Colon (tissue), 2 donors: ENCODE measurements at regions not wholly inside any gene's neighbourhood (a gene's known extent, or its start where the extent isn't known, plus 50 kb on each side); places are given as distances from the start of the nearest gene placed in this dataset.
"Not testable (repeated sequence)": the region's sequence is repeated elsewhere in the genome, so short reads cannot be mapped to it uniquely, and the experiment has no call there.

Experiments
- FAIRE-seq: peaks from 2 replicates; lab custom pipeline; 2012; peaks lifted over from hg19 to GRCh38; lab: Jason Lieb, UNC
- donor health status: control.
- donor health status: control.

GRCh38 chr10:123323884-123324283 is 169.7 kb downstream of the BUB3 start:
- no peak for FAIRE-seq

GRCh38 chr10:123325663-123326190 is 171.5 kb downstream of the BUB3 start:
- FAIRE-seq: no peak

- no peak for FAIRE-seq
Observed at GRCh38 chr10:123326674-123327073, 172.5 kb downstream of the BUB3 start.

DNA sequence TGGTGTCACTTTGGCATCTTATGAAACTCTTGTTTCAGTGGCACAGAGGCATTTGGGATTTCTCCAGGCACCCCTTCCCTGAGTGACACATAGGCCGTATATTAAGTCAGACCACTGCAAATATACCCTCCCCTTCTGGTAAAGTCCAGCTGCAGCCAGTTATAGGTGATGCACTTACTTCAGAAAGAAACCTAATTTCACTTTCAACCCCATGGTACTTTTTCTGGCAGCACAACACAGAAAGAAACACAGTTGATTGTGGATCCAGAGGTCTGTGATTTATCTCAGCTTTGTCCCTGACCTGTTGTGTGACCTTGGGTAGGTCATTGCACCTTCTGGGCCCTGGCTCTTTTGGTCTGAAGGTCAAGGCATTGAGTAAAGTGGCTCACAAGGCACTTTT is 173.2 kb downstream of the BUB3 start:
- no peak for FAIRE-seq

- no peak for FAIRE-seq
Observed at GRCh38 chr10:123327896-123328295, 173.7 kb downstream of the BUB3 start.

DNA sequence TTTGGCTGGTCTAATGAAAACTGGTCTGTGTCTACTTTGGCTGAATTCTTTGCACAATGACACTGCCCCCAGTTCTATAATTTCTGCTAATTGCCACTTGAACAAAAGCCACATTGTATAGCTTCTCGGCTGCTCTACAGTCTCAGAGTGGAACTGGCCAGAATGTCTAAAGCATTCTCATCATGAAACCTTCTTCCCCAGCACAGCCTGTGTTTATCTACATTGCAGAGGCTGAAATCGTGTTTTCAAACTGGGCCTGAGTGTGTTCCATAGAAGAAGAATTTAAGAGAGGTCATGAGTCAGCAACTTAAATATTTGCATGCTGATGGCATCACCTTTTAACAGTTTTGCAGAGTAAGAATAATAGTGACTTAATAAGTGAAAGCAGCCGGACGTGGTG is 177.2 kb downstream of the BUB3 start:
- no peak for FAIRE-seq

DNA sequence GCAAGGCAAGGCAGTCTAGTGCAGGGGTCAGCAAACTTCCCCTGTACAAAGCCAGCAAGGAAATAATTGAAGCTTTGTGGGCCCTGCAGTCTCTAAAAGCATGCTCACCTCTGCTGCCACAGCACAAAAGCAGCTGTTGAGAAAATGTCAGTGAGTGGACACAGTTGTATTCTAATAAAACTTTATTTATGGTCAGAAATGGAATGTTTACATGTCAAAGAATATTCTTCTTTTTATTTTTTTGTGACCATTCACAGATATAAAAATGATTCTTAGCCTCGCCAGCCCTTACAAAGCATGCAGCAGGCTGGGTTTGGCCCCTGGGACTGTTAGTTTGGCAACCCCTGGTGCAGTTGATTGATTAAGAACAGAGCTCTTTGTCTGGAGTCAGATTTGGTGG is 192.4 kb downstream of the BUB3 start:
- no peak for FAIRE-seq

DNA sequence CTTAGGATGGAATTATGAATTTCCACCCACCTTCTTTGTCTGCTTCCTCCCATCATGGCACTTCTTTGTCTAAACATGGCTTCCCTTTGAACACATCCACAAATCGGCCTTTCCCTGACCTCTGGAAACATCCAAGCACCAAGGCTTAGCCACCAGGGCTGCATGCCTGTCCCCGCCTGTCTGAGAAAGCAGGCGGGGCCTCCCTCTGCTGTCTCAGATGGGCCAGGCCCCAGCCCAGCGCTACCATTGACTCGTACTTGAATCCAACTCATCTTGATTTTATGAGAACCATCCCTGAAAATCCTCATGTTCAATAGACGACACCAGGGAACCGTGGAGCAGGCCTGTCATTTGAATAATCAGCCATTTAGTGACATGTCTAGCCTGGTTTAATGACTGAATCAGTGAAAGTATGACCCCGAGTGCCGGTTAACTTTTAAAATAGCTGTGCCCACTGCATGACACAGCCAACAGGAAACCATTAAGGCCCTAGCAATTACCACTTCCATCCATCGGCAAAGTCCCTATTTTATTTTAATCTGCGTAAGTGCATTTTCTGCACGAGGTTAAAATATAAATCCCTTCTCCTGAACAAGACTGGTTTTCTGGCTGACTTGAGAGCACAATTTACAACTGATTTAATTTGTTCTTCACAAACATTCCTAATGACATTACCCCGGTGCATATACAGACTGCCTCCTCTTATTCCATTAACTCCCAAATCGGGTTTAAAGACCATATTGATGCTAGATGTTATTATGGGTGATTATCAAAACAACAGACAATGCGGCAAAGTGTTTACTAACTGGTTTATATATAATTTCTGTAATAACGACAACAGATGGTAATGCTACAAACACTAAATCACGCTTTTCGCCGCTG is 194.7 kb downstream of the BUB3 start:
- no peak for FAIRE-seq

GRCh38 chr10:123351715-123352114 is 197.5 kb downstream of the BUB3 start:
- FAIRE-seq: no peak

DNA sequence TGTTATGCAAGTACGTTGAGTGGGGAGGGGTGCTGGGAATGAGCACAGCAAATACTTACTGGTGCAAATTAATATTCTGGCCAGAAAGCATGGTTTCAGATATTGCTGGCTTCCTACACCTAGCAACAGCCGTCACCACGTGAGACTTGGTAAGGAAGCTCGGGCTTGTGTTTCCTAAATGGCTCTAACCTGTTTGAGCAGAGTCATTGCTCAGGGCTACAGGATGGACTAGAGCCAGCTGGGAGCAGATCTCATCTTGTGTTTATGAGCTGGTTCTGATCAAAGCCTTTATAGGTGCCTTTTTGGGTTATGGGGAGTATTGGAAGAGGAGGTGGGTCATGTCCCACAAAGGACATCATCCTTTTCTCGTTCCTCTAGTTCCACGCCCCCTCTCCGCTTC is 200.3 kb downstream of the BUB3 start:
- FAIRE-seq: no peak

DNA sequence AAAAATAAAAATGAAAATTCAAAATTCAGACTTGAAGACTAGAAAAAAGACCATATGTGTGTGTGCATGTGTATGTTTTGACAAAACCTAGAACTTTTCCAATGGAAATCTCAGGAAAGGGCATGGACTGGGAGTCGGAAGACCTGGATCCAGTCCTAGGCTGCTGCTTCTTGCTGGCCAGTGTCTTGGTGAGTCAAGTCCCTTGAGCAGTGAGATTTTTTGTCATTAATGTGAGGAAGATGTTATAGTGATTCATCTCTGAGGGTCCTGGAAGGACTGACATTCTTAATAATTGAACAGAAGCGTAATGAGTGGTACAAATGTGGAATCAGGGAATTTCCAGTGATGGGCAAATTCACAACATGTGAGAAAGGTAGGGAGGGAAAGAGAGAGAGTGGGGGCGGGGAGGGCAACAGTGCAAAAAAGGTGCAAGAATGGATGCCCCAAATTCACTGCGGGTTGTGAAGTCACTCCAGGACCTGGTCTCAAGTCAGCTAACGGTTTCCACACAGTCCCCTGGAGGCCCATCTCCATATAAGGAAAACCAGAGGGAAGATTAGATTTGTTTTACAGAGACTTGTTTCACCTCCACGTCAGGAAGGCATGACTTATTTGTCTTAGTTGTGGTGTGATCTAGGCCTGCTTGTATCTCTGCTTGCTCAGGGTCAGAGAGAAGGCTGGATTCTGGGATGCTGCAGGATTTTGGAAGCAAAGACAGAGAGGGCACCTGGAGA is 201.7 kb downstream of the BUB3 start:
- FAIRE-seq: no peak

GRCh38 chr10:123356799-123357198 is 202.6 kb downstream of the BUB3 start:
- no peak for FAIRE-seq

DNA sequence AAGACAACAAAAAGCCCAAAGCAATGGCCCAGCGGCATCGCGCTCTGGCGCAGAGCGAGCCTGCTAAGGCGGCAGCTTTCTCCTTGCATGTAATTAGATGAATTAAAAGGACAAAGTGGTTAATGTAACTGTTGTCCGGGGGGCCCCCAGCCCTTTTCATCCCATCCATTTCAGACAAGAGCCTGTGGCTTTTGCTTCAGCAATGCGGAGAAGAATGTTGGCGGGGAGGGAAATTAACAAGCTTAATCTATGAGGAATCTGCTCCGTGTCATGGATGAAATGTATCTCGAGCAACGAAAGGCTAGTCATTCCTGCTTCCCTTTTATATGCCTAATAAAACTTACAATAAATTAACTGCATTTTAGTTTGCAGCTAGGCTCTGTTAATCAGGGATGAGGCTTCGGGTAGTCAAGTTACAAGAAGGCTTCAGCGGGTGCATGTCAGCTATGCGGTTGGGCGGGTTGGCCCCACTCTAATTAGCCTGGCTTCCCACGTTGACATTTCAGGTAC is 203.3 kb downstream of the BUB3 start:
- no peak for FAIRE-seq

- FAIRE-seq: no peak
Observed at GRCh38 chr10:123359539-123359938, 205.3 kb downstream of the BUB3 start.

- FAIRE-seq: no peak
Observed at GRCh38 chr10:123361832-123362231, 207.6 kb downstream of the BUB3 start.

- no peak for FAIRE-seq
Observed at GRCh38 chr10:123367195-123367594, 213.0 kb downstream of the BUB3 start.

GRCh38 chr10:123371626-123372025 is 217.4 kb downstream of the BUB3 start:
- not testable (repeated sequence) for FAIRE-seq

DNA sequence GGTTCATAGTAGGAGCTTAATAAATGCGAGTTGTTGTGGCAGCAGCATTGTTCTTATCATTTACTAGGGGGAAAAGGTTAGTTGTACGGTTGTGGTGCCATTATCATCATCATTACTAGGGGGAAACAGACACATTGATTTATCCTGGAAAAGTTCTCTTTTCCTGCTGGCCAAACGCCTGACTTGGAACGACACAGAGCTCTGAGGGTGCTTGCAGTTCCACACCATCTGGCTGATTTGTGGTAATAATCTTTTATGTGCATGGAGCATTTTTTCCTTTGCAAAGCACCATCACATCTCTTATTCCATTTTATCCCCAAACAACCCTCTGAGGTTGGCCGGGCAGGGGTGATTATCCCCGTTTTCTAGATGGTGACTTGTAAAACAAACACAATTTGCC is 219.4 kb downstream of the BUB3 start:
- no peak for FAIRE-seq

DNA sequence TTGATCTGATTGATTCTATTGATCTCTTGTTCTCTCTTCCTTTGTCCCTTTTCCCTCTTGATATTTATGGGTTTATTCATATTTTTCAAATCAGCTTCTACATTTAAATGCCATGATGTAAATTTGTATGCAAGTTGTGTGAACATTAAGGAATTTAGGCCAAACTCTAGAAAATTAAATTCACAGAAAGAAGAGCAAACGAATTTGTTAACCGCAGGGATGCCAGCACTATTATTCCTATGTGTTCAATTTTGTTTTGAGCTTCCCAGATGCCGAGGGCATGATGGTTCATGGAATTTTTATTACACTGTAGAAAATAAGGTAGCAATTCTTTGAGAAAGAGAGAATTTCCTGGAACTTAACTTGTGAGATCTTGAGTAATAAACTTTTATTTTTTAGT is 220.9 kb downstream of the BUB3 start:
- FAIRE-seq: no peak

- FAIRE-seq: no peak
Observed at GRCh38 chr10:123375738-123376137, 221.5 kb downstream of the BUB3 start.

DNA sequence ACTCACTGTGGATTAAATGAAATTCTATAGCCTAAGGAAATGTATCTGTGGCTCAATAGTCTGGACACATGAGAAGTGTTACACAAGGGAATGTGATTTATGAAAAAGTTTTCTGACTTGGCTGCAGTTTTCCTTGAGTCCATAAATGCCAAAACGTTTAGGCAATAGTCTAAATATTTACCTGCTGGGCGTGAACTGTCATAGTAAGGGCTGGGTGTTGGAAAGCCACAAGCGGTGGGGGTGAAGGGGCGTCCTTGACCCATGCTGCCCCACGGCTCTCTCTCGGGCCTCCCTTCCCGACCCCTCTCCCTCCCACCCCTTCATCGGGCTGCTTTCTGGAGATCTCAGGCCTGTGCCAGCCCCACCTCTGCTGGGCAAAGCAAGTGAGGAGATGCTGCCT is 223.7 kb downstream of the BUB3 start:
- no peak for FAIRE-seq

- FAIRE-seq: no peak
Observed at GRCh38 chr10:123378302-123378701, 224.1 kb downstream of the BUB3 start.

DNA sequence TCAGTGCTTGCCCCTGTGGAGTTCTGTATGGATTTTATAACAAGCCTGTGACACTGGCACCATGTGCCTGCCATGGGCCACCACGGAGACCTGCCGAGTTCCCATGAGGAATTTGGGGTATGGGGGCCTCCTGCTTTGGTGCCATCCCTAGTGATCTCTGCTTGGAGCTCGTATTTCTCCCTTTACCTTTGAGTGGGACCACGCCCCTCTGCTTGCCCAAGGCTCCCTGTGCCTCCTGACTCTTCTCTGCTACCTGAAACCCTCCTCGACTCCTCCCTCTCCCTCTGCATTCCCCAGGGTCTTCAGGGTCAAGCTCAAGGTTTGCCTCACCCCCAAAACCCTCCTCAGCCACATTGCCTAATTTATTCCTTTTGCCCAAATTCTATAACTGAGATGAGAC is 225.0 kb downstream of the BUB3 start:
- FAIRE-seq: no peak
